ENCODE measurements at regions not wholly inside any gene's neighbourhood (a gene's known extent, or its start where the extent isn't known, plus 50 kb on each side); places are given as distances from the start of the nearest gene placed in this dataset.

DNA sequence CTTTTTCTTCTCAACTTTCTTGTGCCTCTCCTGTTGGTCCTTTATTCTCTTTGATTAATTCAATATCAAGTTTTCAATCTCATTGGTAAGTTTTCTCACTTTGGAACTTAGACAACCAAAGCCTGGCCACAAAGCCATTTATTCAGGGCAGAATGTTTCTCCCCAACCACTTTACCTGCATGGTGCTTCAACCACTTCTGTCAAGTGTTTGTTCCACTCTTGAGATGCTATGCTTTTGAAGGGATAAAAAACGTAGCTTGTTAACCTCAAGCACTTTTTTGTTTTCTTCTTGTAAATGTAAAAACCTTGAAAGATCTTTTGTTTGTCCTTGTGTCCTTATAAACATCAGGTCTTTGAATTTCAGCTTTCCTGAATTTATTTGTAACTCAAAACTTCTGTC is 966.7 kb downstream of the MAT2B start:
- Histone ChIP-seq H3K36me3 (ENCODE audit: control insufficient read depth in 4 of 4, insufficient read depth in 3 of 4, low read depth in 1 of 4, low read length in 3 of 4) (no peaks in the 10 kb centered on the region), H3K9ac (ENCODE audit: low read depth in 1 of 2, low read length in 2 of 2) (no peak overlapping the region), H3K4me3 (ENCODE audit: low read depth in 1 of 3, low read length in 3 of 3) (no peak overlapping the region), H3K27ac (ENCODE audit: low read depth in 1 of 2, low read length in 2 of 2) (no peak overlapping the region), H3K27me3 (ENCODE audit: control insufficient read depth in 4 of 4, insufficient read depth in 4 of 4, low read length in 3 of 4) (no peaks in the 10 kb centered on the region), H3K9me3 (ENCODE audit: control insufficient read depth in 4 of 4, low read length in 3 of 4) (no peaks in the 10 kb centered on the region), H3K4me1 (ENCODE audit: control insufficient read depth in 4 of 4, insufficient read depth in 4 of 4, low read length in 3 of 4) (no peaks in the 10 kb centered on the region)
- no peak for DNase-seq (ENCODE audit: low spot score)
- 51% methylated on average over 1 of the region's 1 CpG for WGBS
- TF ChIP-seq, protein P1, sequence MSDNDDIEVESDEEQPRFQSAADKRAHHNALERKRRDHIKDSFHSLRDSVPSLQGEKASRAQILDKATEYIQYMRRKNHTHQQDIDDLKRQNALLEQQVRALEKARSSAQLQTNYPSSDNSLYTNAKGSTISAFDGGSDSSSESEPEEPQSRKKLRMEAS (IDR thresholded peaks at IDR 0.05) = no peak
- TF ChIP-seq RAD21 (IDR thresholded peaks at IDR 0.05) (no peak), NR2F2 (IDR thresholded peaks at IDR 0.05) (no peak), FOXA1 (IDR thresholded peaks at IDR 0.05) (no peak), TAF1 (conservative IDR thresholded peaks at IDR 0.05) (no peak), HNF4A (conservative IDR thresholded peaks at IDR 0.05) (no peak), EGR1 (IDR thresholded peaks at IDR 0.05; ENCODE audit: low read depth in 2 of 2) (no peak), YY1 (IDR thresholded peaks at IDR 0.05) (no peak)
- TF ChIP-seq, protein P2, sequence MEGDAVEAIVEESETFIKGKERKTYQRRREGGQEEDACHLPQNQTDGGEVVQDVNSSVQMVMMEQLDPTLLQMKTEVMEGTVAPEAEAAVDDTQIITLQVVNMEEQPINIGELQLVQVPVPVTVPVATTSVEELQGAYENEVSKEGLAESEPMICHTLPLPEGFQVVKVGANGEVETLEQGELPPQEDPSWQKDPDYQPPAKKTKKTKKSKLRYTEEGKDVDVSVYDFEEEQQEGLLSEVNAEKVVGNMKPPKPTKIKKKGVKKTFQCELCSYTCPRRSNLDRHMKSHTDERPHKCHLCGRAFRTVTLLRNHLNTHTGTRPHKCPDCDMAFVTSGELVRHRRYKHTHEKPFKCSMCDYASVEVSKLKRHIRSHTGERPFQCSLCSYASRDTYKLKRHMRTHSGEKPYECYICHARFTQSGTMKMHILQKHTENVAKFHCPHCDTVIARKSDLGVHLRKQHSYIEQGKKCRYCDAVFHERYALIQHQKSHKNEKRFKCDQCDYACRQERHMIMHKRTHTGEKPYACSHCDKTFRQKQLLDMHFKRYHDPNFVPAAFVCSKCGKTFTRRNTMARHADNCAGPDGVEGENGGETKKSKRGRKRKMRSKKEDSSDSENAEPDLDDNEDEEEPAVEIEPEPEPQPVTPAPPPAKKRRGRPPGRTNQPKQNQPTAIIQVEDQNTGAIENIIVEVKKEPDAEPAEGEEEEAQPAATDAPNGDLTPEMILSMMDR (IDR thresholded peaks at IDR 0.05; ENCODE audit: low read depth, low read length, missing input control) = no peak
- TF ChIP-seq, protein P3, sequence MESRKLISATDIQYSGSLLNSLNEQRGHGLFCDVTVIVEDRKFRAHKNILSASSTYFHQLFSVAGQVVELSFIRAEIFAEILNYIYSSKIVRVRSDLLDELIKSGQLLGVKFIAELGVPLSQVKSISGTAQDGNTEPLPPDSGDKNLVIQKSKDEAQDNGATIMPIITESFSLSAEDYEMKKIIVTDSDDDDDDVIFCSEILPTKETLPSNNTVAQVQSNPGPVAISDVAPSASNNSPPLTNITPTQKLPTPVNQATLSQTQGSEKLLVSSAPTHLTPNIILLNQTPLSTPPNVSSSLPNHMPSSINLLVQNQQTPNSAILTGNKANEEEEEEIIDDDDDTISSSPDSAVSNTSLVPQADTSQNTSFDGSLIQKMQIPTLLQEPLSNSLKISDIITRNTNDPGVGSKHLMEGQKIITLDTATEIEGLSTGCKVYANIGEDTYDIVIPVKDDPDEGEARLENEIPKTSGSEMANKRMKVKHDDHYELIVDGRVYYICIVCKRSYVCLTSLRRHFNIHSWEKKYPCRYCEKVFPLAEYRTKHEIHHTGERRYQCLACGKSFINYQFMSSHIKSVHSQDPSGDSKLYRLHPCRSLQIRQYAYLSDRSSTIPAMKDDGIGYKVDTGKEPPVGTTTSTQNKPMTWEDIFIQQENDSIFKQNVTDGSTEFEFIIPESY (IDR thresholded peaks at IDR 0.05) = no peak
- TF ChIP-seq, protein P4, sequence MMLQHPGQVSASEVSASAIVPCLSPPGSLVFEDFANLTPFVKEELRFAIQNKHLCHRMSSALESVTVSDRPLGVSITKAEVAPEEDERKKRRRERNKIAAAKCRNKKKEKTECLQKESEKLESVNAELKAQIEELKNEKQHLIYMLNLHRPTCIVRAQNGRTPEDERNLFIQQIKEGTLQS (IDR thresholded peaks at IDR 0.05) = no peak
- TF ChIP-seq, protein P5, sequence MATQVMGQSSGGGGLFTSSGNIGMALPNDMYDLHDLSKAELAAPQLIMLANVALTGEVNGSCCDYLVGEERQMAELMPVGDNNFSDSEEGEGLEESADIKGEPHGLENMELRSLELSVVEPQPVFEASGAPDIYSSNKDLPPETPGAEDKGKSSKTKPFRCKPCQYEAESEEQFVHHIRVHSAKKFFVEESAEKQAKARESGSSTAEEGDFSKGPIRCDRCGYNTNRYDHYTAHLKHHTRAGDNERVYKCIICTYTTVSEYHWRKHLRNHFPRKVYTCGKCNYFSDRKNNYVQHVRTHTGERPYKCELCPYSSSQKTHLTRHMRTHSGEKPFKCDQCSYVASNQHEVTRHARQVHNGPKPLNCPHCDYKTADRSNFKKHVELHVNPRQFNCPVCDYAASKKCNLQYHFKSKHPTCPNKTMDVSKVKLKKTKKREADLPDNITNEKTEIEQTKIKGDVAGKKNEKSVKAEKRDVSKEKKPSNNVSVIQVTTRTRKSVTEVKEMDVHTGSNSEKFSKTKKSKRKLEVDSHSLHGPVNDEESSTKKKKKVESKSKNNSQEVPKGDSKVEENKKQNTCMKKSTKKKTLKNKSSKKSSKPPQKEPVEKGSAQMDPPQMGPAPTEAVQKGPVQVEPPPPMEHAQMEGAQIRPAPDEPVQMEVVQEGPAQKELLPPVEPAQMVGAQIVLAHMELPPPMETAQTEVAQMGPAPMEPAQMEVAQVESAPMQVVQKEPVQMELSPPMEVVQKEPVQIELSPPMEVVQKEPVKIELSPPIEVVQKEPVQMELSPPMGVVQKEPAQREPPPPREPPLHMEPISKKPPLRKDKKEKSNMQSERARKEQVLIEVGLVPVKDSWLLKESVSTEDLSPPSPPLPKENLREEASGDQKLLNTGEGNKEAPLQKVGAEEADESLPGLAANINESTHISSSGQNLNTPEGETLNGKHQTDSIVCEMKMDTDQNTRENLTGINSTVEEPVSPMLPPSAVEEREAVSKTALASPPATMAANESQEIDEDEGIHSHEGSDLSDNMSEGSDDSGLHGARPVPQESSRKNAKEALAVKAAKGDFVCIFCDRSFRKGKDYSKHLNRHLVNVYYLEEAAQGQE (IDR thresholded peaks at IDR 0.05) = no peak

DNA sequence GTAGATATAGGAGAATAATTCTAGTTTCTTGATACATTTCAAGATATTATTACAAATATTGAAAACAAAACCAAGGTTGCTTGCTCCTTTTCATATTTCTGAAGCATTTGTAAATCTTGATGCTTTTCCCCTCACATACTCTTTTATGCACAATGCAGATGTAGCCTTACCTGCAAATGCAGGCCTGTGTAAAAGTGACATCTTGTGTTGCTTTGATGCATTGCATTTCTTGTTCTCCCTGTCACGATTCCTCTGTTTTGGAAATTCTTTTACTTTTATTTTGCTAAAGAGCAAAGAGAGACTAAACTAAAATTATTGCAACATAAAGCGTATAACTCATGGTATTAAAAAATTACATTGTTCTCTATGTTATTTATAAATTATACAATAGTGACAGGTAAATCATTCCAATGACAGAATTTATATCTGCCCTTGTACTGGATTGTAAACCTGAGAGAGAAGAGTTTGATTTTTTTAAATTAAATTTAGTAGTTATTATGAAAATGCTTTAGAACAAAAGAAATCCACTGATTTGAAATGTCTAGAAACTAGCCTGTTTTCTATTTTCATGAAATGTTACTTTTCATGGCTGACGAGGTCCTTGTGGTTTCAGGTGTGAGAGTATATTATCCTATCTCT is 970.0 kb downstream of the MAT2B start:
- no peak for TF ChIP-seq GABPA (IDR thresholded peaks at IDR 0.05 in 1 of 2, conservative IDR thresholded peaks at IDR 0.05 in 1 of 2)
- TF ChIP-seq, protein P2 (IDR thresholded peaks at IDR 0.05; ENCODE audit: low read depth, low read length, missing input control) = peak; percentile 46
- TF ChIP-seq YY1 (IDR thresholded peaks at IDR 0.05) = no peak
- peak; percentile 79 to 88 for TF ChIP-seq RAD21 (IDR thresholded peaks at IDR 0.05)
- Histone ChIP-seq H3K9ac (ENCODE audit: low read depth in 1 of 2, low read length in 2 of 2) (no peak overlapping the region), H3K27me3 (ENCODE audit: control insufficient read depth in 4 of 4, insufficient read depth in 4 of 4, low read length in 3 of 4) (no peaks in the 10 kb centered on the region), H3K9me3 (ENCODE audit: control insufficient read depth in 4 of 4, low read length in 3 of 4) (no peaks in the 10 kb centered on the region), H3K4me1 (ENCODE audit: control insufficient read depth in 4 of 4, insufficient read depth in 4 of 4, low read length in 3 of 4) (peaks cover 0 to 4% (median 0%) of the 10 kb centered on the region in 4 donors), H3K4me3 (ENCODE audit: low read depth in 1 of 3, low read length in 3 of 3) (no peak overlapping the region), H3K27ac (ENCODE audit: low read depth in 1 of 2, low read length in 2 of 2) (no peak overlapping the region), H3K36me3 (ENCODE audit: control insufficient read depth in 4 of 4, insufficient read depth in 3 of 4, low read depth in 1 of 4, low read length in 3 of 4) (no peaks in the 10 kb centered on the region)
- 62% methylated on average over 3 of the region's 3 CpGs for WGBS
- no peak for DNase-seq (ENCODE audit: low spot score)

All from liver (tissue), 8 donors.